Neural progenitor cell (in vitro differentiated cells): ENCODE measurements at regions not wholly inside any gene's neighbourhood (a gene's known extent, or its start where the extent isn't known, plus 50 kb on each side); places are given as distances from the start of the nearest gene placed in this dataset.

ENCODE experiments used
- DNase-seq: peaks from one replicate; pipeline ENCODE4 v3.0.0-alpha.2; 2016; ENCODE audit warnings: low spot score
- H2AFZ ChIP-seq: fragments of 200-600 bp; sonication (generic); replicated peaks from 2 replicates; pipeline ENCODE4 v1.6.1; 2016; ENCODE audit warnings: antibody characterized with exemption
- H3F3A ChIP-seq: fragments of 200-600 bp; sonication (generic); 2 replicates; pipeline ENCODE4 v1.6.1; 2016; ENCODE audit warnings: antibody characterized with exemption, low read depth
- H3K27ac ChIP-seq: fragments of 200-600 bp; sonication (generic); 2 replicates; pipeline ENCODE4 v1.5.1; 2016; ENCODE audit warnings: mild to moderate bottlenecking
- H3K27me3 ChIP-seq: fragments of 200-600 bp; sonication (generic); 2 replicates; pipeline ENCODE4 v1.6.1; 2016; ENCODE audit warnings: mild to moderate bottlenecking, moderate library complexity
- H3K36me3 ChIP-seq: fragments of 200-600 bp; sonication (generic); 2 replicates; pipeline ENCODE4 v1.5.1; 2016
- H3K4me1 ChIP-seq: fragments of 200-600 bp; sonication (generic); 2 replicates; pipeline ENCODE4 v1.6.1; 2016; ENCODE audit warnings: mixed run types
- H3K4me2 ChIP-seq: fragments of 200-600 bp; sonication (generic); 2 replicates; pipeline ENCODE4 v1.6.1; 2016
- H3K4me3 ChIP-seq: fragments of 200-600 bp; sonication (generic); 2 replicates; pipeline ENCODE4 v1.5.1; 2016
- H3K79me2 ChIP-seq: fragments of 200-600 bp; sonication (generic); 2 replicates; pipeline ENCODE4 v1.6.1; 2016; ENCODE audit warnings: low read depth
- H3K9ac ChIP-seq: fragments of 200-600 bp; sonication (generic); 2 replicates; pipeline ENCODE4 v1.6.1; 2016
- H3K9me3 ChIP-seq: fragments of 200-600 bp; sonication (generic); 2 replicates; pipeline ENCODE4 v1.5.1; 2016; ENCODE audit warnings: low read depth
- H4K20me1 ChIP-seq: fragments of 200-600 bp; sonication (generic); 2 replicates; pipeline ENCODE4 v1.6.1; 2016; ENCODE audit warnings: low read depth
- H3K27ac Mint-ChIP-seq: 3 replicates; pipeline ENCODE4 v1.8.0; 2021; ENCODE audit warnings: mixed read lengths
- H3K27me3 Mint-ChIP-seq: 2 replicates; pipeline ENCODE4 v1.8.0; 2022; ENCODE audit warnings: low read depth, mild to moderate bottlenecking, inconsistent platforms, moderate library complexity, mixed read lengths; ENCODE audit not compliant: insufficient read depth
- H3K36me3 Mint-ChIP-seq: 3 replicates; pipeline ENCODE4 v1.8.0; 2021; ENCODE audit warnings: mixed read lengths
- H3K4me1 Mint-ChIP-seq: 3 replicates; pipeline ENCODE4 v1.8.0; 2021; ENCODE audit warnings: mixed read lengths
- H3K4me3 Mint-ChIP-seq: 3 replicates; pipeline ENCODE4 v1.8.0; 2021; ENCODE audit warnings: mild to moderate bottlenecking, moderate library complexity, mixed read lengths
- H3K9me3 Mint-ChIP-seq: 3 replicates; pipeline ENCODE4 v1.8.0; 2020; ENCODE audit warnings: mixed read lengths
- CTCF ChIP-seq: fragments of 200-600 bp; sonication (generic); IDR thresholded peaks from 2 replicates; pipeline ENCODE4 v1.5.1; 2017; ENCODE audit warnings: antibody characterized with exemption, mild to moderate bottlenecking
- EZH2 ChIP-seq: fragments of 200-600 bp; sonication (generic); IDR thresholded peaks from 2 replicates; pipeline ENCODE4 v1.6.1; 2017; ENCODE audit warnings: antibody characterized with exemption, mild to moderate bottlenecking, moderate library complexity
- EZH2phosphoT487 ChIP-seq: fragments of 200-600 bp; sonication (generic); IDR thresholded peaks from 2 replicates; pipeline ENCODE4 v1.6.1; 2017; ENCODE audit warnings: antibody characterized with exemption

GRCh38 chr1:117271129-117271528 lies 60.4 kb upstream of the VTCN1 start:
- peaks cover 9% of the 10 kb centered on the region for H3K4me1 ChIP-seq
- Mint-ChIP-seq H3K9me3 (peaks cover 8% of the 10 kb centered on the region), H3K36me3 (no peaks in the 10 kb centered on the region), H3K4me3 (no peak overlapping the region), H3K4me1 (peaks cover 9% of the 10 kb centered on the region), H3K27ac (no peak overlapping the region), H3K27me3 (no peaks in the 10 kb centered on the region)
- H3K27ac ChIP-seq: no peak overlapping the region
- H3K79me2 ChIP-seq: no peaks in the 10 kb centered on the region
- no peak overlapping the region for H3K9ac ChIP-seq
- no peak overlapping the region for H2AFZ ChIP-seq
- no peak for DNase-seq
- H3K27me3 ChIP-seq: no peaks in the 10 kb centered on the region
- no peaks in the 10 kb centered on the region for H3K9me3 ChIP-seq
- H3F3A ChIP-seq: no peaks in the 10 kb centered on the region
- no peak overlapping the region for H3K4me2 ChIP-seq
- H3K36me3 ChIP-seq: no peaks in the 10 kb centered on the region
- no peak overlapping the region for H3K4me3 ChIP-seq
- no peaks in the 10 kb centered on the region for H4K20me1 ChIP-seq
- TF ChIP-seq CTCF (no peak), EZH2 (no peak), EZH2phosphoT487 (no peak)

- H3K27me3 Mint-ChIP-seq: no peaks in the 10 kb centered on the region
- no peaks in the 10 kb centered on the region for H3K36me3 Mint-ChIP-seq
- no peak overlapping the region for H3K4me3 Mint-ChIP-seq
- TF ChIP-seq EZH2phosphoT487 (no peak), EZH2 (no peak)
- H4K20me1 ChIP-seq: no peaks in the 10 kb centered on the region
- H3K79me2 ChIP-seq: no peaks in the 10 kb centered on the region
- no peak overlapping the region for H2AFZ ChIP-seq
- H3K36me3 ChIP-seq: no peaks in the 10 kb centered on the region
- no peak overlapping the region for H3K4me3 ChIP-seq
- no peaks in the 10 kb centered on the region for H3K9me3 ChIP-seq
- H3K27ac Mint-ChIP-seq: no peak overlapping the region
- H3K4me1 ChIP-seq: peaks cover 9% of the 10 kb centered on the region
- peaks cover 9% of the 10 kb centered on the region for H3K4me1 Mint-ChIP-seq
- no peak overlapping the region for H3K9ac ChIP-seq
- no peaks in the 10 kb centered on the region for H3F3A ChIP-seq
- H3K9me3 Mint-ChIP-seq: peaks cover 8% of the 10 kb centered on the region
- no peak for DNase-seq
- H3K27ac ChIP-seq: no peak overlapping the region
- H3K4me2 ChIP-seq: no peak overlapping the region
- H3K27me3 ChIP-seq: no peaks in the 10 kb centered on the region
Observed at GRCh38 chr1:117270679-117271078, 60.0 kb upstream of the VTCN1 start.

GRCh38 chr1:117268535-117269455 lies 58.1 kb upstream of the VTCN1 start:
- H3K27ac ChIP-seq: no peak overlapping the region
- peaks cover 9% of the 10 kb centered on the region for H3K4me1 Mint-ChIP-seq
- no peak for TF ChIP-seq CTCF
- TF ChIP-seq EZH2phosphoT487: no peak
- TF ChIP-seq EZH2: no peak
- no peak overlapping the region for H3K4me3 ChIP-seq
- peaks cover 8% of the 10 kb centered on the region for H3K9me3 Mint-ChIP-seq
- H3K36me3 Mint-ChIP-seq: no peaks in the 10 kb centered on the region
- no peaks in the 10 kb centered on the region for H3K27me3 ChIP-seq
- H3K9me3 ChIP-seq: no peaks in the 10 kb centered on the region
- no peaks in the 10 kb centered on the region for H3K79me2 ChIP-seq
- H3K9ac ChIP-seq: no peak overlapping the region
- no peaks in the 10 kb centered on the region for H3K36me3 ChIP-seq
- no peaks in the 10 kb centered on the region for H4K20me1 ChIP-seq
- peak; percentile 49 for DNase-seq
- no peaks in the 10 kb centered on the region for H3F3A ChIP-seq
- no peak overlapping the region for H3K4me3 Mint-ChIP-seq
- H3K4me1 ChIP-seq: peaks cover 9% of the 10 kb centered on the region
- no peak overlapping the region for H3K4me2 ChIP-seq
- peak overlapping the region; percentile 77 for H3K27ac Mint-ChIP-seq
- H3K27me3 Mint-ChIP-seq: no peaks in the 10 kb centered on the region
- no peak overlapping the region for H2AFZ ChIP-seq

- H3K27me3 ChIP-seq: no peaks in the 10 kb centered on the region
- H3K9me3 ChIP-seq: no peaks in the 10 kb centered on the region
- no peaks in the 10 kb centered on the region for H3K9me3 Mint-ChIP-seq
- no peak overlapping the region for H3K9ac ChIP-seq
- no peaks in the 10 kb centered on the region for H3K79me2 ChIP-seq
- DNase-seq: no peak
- no peak overlapping the region for H3K27ac ChIP-seq
- H2AFZ ChIP-seq: no peak overlapping the region
- no peak overlapping the region for H3K4me3 ChIP-seq
- H3K36me3 ChIP-seq: no peaks in the 10 kb centered on the region
- no peaks in the 10 kb centered on the region for H3F3A ChIP-seq
- no peak overlapping the region for H3K4me3 Mint-ChIP-seq
- H3K36me3 Mint-ChIP-seq: no peaks in the 10 kb centered on the region
- no peaks in the 10 kb centered on the region for H4K20me1 ChIP-seq
- H3K27me3 Mint-ChIP-seq: peaks cover 2% of the 10 kb centered on the region
- no peak overlapping the region for H3K27ac Mint-ChIP-seq
- TF ChIP-seq EZH2 (no peak), EZH2phosphoT487 (no peak), CTCF (no peak)
- no peak overlapping the region for H3K4me2 ChIP-seq
- H3K4me1 Mint-ChIP-seq: peaks cover 9% of the 10 kb centered on the region
- H3K4me1 ChIP-seq: peaks cover 9% of the 10 kb centered on the region
Observed at GRCh38 chr1:117267232-117267774, 56.6 kb upstream of the VTCN1 start.
